ENCODE measurements at regions not wholly inside any gene's neighbourhood (a gene's known extent, or its start where the extent isn't known, plus 50 kb on each side); places are given as distances from the start of the nearest gene placed in this dataset.

- TF ChIP-seq TCF7L2 (IDR thresholded peaks at IDR 0.05; ENCODE audit: borderline replicate concordance, low read depth, low read length) (no peak), CTCF (tag by site-specific recombination; IDR thresholded peaks at IDR 0.05) (no peak), ZBTB7A (tag by site-specific recombination; IDR thresholded peaks at IDR 0.05; ENCODE audit: low read depth) (no peak)
Measured at GRCh38 chr1:149846042-149846441, 53.3 kb upstream of the BOLA1 start.
